HepG2 (cell line): ENCODE measurements at regions not wholly inside any gene's neighbourhood (a gene's known extent, or its start where the extent isn't known, plus 50 kb on each side); places are given as distances from the start of the nearest gene placed in this dataset.

Source experiments
- ATAC-seq: fragments of 200-7000 bp; cut with Tn5 transposase; 3 replicates; pipeline ENCODE4 v1.9.1; 2020; ENCODE audit warnings: mild to moderate bottlenecking, moderate library complexity
- BruUV-seq: library from RNA; stranded (reverse); fragments of 400-500 nt; replicated peaks from 2 replicates; lab custom pipeline; 2021; lab: Mats Ljungman, UMichigan
- CTCF ChIA-PET: fragments of 300-600 bp; formaldehyde crosslinking; extraction: SDS; loops from one replicate; lab custom pipeline; 2021; ENCODE audit warnings: low total read pairs, inconsistent platforms, low intra/inter-chr PET ratio; lab: Yijun Ruan, JAX
- POLR2A ChIA-PET: fragments of 350-600 bp; sonication (Branson Sonifier 250); formaldehyde crosslinking; loops from one replicate; lab custom pipeline; 2020; ENCODE audit warnings: antibody characterized with exemption, inconsistent platforms; lab: Yijun Ruan, JAX
- DNase-seq: peaks from one replicate; pipeline ENCODE4 v3.0.0-alpha.2; 2015; ENCODE audit warnings: low spot score
- FAIRE-seq: peaks from 3 replicates; lab custom pipeline; 2011; peaks lifted over from hg19 to GRCh38; lab: Jason Lieb, UNC
- H2AFZ ChIP-seq: one replicate; pipeline ENCODE4 v1.6.1; 2011; ENCODE audit warnings: low read length, inconsistent platforms
- H3K27ac ChIP-seq: fragments of 300-600 bp; 3 replicates; pipeline ENCODE4 v1.8.0; 2011; ENCODE audit warnings: mixed run types, mild to moderate bottlenecking, mixed read lengths, low read length, inconsistent platforms; ENCODE audit not compliant: insufficient read depth; ENCODE audit errors: extremely low read length
- H3K27me3 ChIP-seq, 2 experiments: fragments of 200-600 bp in 1 of 2; 2 replicates in 1 of 2; 3 replicates in 1 of 2; pipeline versions ENCODE4 v1.6.0 to v1.8.0; 2011; ENCODE audit warnings: low read length in 2 of 2, mild to moderate bottlenecking in 2 of 2, moderate library complexity in 2 of 2, inconsistent platforms in 1 of 2; ENCODE audit not compliant: insufficient read depth in 2 of 2, control insufficient read depth in 1 of 2
- H3K36me3 ChIP-seq, 2 experiments: fragments of 200-600 bp in 1 of 2; replicated peaks in 1 of 2; 2 replicates in 1 of 2; 3 replicates in 1 of 2; pipeline versions ENCODE4 v1.5.1 to v1.8.0; 2011; ENCODE audit warnings: low read length in 2 of 2, inconsistent platforms in 1 of 2; ENCODE audit not compliant: insufficient read depth in 2 of 2, control insufficient read depth in 1 of 2
- H3K4me1 ChIP-seq: 2 replicates; pipeline ENCODE4 v1.5.1; 2012; ENCODE audit warnings: low read length, inconsistent platforms; ENCODE audit not compliant: insufficient read depth
- H3K4me2 ChIP-seq: 2 replicates; pipeline ENCODE4 v1.6.0; 2011; ENCODE audit warnings: low read depth, low read length, inconsistent platforms
- H3K4me3 ChIP-seq, 3 experiments: fragments of 200-600 bp in 1 of 3; sonication (generic), shearing (Covaris generic) in 1 of 3; replicated peaks in 1 of 3; 2 replicates each; pipeline ENCODE4 v1.5.1; 2011 to 2016; ENCODE audit warnings: low read length in 3 of 3, inconsistent platforms in 2 of 3, low read depth in 2 of 3, mild to moderate bottlenecking in 2 of 3, control low read depth in 1 of 3, mixed read lengths in 1 of 3; ENCODE audit not compliant: insufficient read depth in 1 of 3
- H3K79me2 ChIP-seq: one replicate; pipeline ENCODE4 v1.6.1; 2011; ENCODE audit warnings: low read length, inconsistent platforms; ENCODE audit not compliant: insufficient read depth
- H3K9ac ChIP-seq: 2 replicates; pipeline ENCODE4 v1.6.0; 2011; ENCODE audit warnings: mild to moderate bottlenecking, low read depth, low read length, inconsistent platforms; ENCODE audit not compliant: insufficient read depth
- H3K9me3 ChIP-seq: 2 replicates; pipeline ENCODE4 v1.5.1; 2012; ENCODE audit warnings: mild to moderate bottlenecking, low read length
- H4K20me1 ChIP-seq: 2 replicates; pipeline ENCODE4 v1.6.0; 2011; ENCODE audit warnings: inconsistent platforms, mild to moderate bottlenecking, low read length, moderate library complexity; ENCODE audit not compliant: insufficient read depth
- AFF4 ChIP-seq: sonication (generic); formaldehyde crosslinking; IDR thresholded peaks from 2 replicates; pipeline ENCODE4 v1.4.0; 2020; ENCODE audit warnings: missing genetic modification reagents
- BHLHE40 ChIP-seq: IDR thresholded peaks from 2 replicates; pipeline ENCODE4 v1.6.1; 2011; ENCODE audit warnings: low read length, improper control_type of control experiment
- FOXJ3 ChIP-seq: sonication (generic); formaldehyde crosslinking; IDR thresholded peaks from 2 replicates; pipeline ENCODE4 v1.4.0; 2020; ENCODE audit warnings: missing genetic modification reagents, mild to moderate bottlenecking, borderline replicate concordance
- KAT8 ChIP-seq: IDR thresholded peaks from 2 replicates; pipeline ENCODE4 v1.6.1; 2016; ENCODE audit warnings: missing genetic modification reagents, missing compliant biosample characterization
- MED8 ChIP-seq: sonication (generic); formaldehyde crosslinking; IDR thresholded peaks from 2 replicates; pipeline ENCODE4 v1.8.1; 2023; ENCODE audit warnings: mild to moderate bottlenecking, missing genetic modification reagents; ENCODE audit not compliant: insufficient replicate concordance
- MZF1 ChIP-seq: sonication (generic); formaldehyde crosslinking; IDR thresholded peaks from 2 replicates; pipeline ENCODE4 v1.8.1; 2023; ENCODE audit warnings: mild to moderate bottlenecking, missing genetic modification reagents, borderline replicate concordance
- NFE2 ChIP-seq: sonication (generic); formaldehyde crosslinking; IDR thresholded peaks from 2 replicates; pipeline ENCODE4 v1.4.0; 2020; ENCODE audit warnings: missing genetic modification reagents
- PAF1 ChIP-seq: IDR thresholded peaks from 2 replicates; pipeline ENCODE4 v1.6.1; 2016; ENCODE audit warnings: missing genetic modification reagents, missing compliant biosample characterization
- RERE ChIP-seq: IDR thresholded peaks from 2 replicates; pipeline ENCODE4 v1.6.1; 2016; ENCODE audit warnings: low read depth, missing genetic modification reagents, missing compliant biosample characterization
- RFX1 ChIP-seq: fragments of 450-650 bp; IDR thresholded peaks from 2 replicates; pipeline ENCODE4 v1.6.1; 2017
- SAP130 ChIP-seq: IDR thresholded peaks from 2 replicates; pipeline ENCODE4 v1.6.1; 2016; ENCODE audit warnings: low read depth
- SPEN ChIP-seq: sonication (generic); formaldehyde crosslinking; IDR thresholded peaks from 2 replicates; pipeline ENCODE4 v1.5.1; 2020; ENCODE audit warnings: low read depth, mild to moderate bottlenecking, missing genetic modification reagents
- ZNF10 ChIP-seq: sonication (generic); formaldehyde crosslinking; IDR thresholded peaks from 2 replicates; pipeline ENCODE4 v1.4.0; 2020; ENCODE audit warnings: mild to moderate bottlenecking, low read depth, missing genetic modification reagents, borderline replicate concordance
- ZNF567 ChIP-seq: sonication (generic); formaldehyde crosslinking; IDR thresholded peaks from 2 replicates; pipeline ENCODE4 v1.8.1; 2023; ENCODE audit warnings: mild to moderate bottlenecking, missing genetic modification reagents, borderline replicate concordance
- WGBS: methylation state at CpG from one replicate; pipeline ENCODE4 v1.1.6; 2017; ENCODE audit warnings: low lambda C conversion rate; 5-methylcytosine and 5-hydroxymethylcytosine counted together
- in situ Hi-C: cut with HindIII; loops from 2 replicates; pipeline ENCODE4 v1.10.0; 2017; ENCODE audit warnings: low pct_unique_long_range_greater_than_20kb; ENCODE audit not compliant: extremely low pct_ligation_motif_present
- intact Hi-C: fragments of 100-400 bp; cut with micrococcal nuclease; formaldehyde crosslinking; loops from one replicate; pipeline ENCODE4 v1.10.0; 2022; ENCODE audit not compliant: unreplicated experiment

GRCh38 chr4:173919196-173919595, 364.3 kb downstream of the FBXO8 start (continued):
- TF ChIP-seq KAT8 (CRISPR knock-in tag), result no peak
- TF ChIP-seq PAF1 (CRISPR knock-in tag), result no peak
- no peak for TF ChIP-seq FOXJ3 (CRISPR knock-in tag)
- TF ChIP-seq MED8 (CRISPR knock-in tag), result no peak
- no peak for TF ChIP-seq RFX1

- no peaks in the 10 kb centered on the region for H3K36me3 ChIP-seq
- intact Hi-C loops (no loop called here), in situ Hi-C loops (no loop called here)
- ChIA-PET POLR2A (no interaction called here), CTCF (no interaction called here)
- WGBS, result under 1% methylated on average over 8 of the region's 8 CpGs
- H3K27me3 ChIP-seq, result no peaks in the 10 kb centered on the region
- no peak overlapping the region for H3K27ac ChIP-seq
- H3K9me3 ChIP-seq, result no peaks in the 10 kb centered on the region
- DNase-seq (no peak), FAIRE-seq (no peak), ATAC-seq (no peak)
- H4K20me1 ChIP-seq, result no peaks in the 10 kb centered on the region
- no peaks in the 10 kb centered on the region for H3K4me1 ChIP-seq
- no peak overlapping the region for H2AFZ ChIP-seq
- no peak overlapping the region for H3K4me3 ChIP-seq
- BruUV-seq, result no TSS peak
- no peak overlapping the region for H3K4me2 ChIP-seq
- no peaks in the 10 kb centered on the region for H3K79me2 ChIP-seq
- H3K9ac ChIP-seq, result no peak overlapping the region
- no peak for TF ChIP-seq ZNF567 (CRISPR knock-in tag)
- no peak for TF ChIP-seq SPEN (CRISPR knock-in tag)
- no peak for TF ChIP-seq RERE
- TF ChIP-seq AFF4 (CRISPR knock-in tag), result no peak
- no peak for TF ChIP-seq MZF1
- no peak for TF ChIP-seq ZNF10 (CRISPR knock-in tag)
- TF ChIP-seq SAP130 (CRISPR knock-in tag), result no peak
- no peak for TF ChIP-seq BHLHE40
- no peak for TF ChIP-seq NFE2 (CRISPR knock-in tag)
Measured at GRCh38 chr4:173917255-173917960, 366.1 kb downstream of the FBXO8 start.
